ENCODE measurements at regions not wholly inside any gene's neighbourhood (a gene's known extent, or its start where the extent isn't known, plus 50 kb on each side); places are given as distances from the start of the nearest gene placed in this dataset.
"Not testable (repeated sequence)": the region's sequence is repeated elsewhere in the genome, so short reads cannot be mapped to it uniquely, and the experiment has no call there.

- not testable (repeated sequence) for DNase-seq (ENCODE audit: low read depth in 2 of 2)
These were observed 66.2 kb upstream of the PAPPA2 start for GRCh38 chr1:176396604-176397395.

GRCh38 chr1:176391621-176392020 lies 71.4 kb upstream of the PAPPA2 start:
- DNase-seq (ENCODE audit: low read depth in 2 of 2), result no peak

GRCh38 chr1:176384841-176385240 lies 78.1 kb upstream of the PAPPA2 start:
- DNase-seq (ENCODE audit: low read depth in 2 of 2), result no peak

GRCh38 chr1:176382163-176382562 lies 80.8 kb upstream of the PAPPA2 start:
- no peak for DNase-seq (ENCODE audit: low read depth in 2 of 2)

GRCh38 chr1:176379626-176380339 lies 83.2 kb upstream of the PAPPA2 start:
- DNase-seq (ENCODE audit: low read depth in 2 of 2), result no peak

GRCh38 chr1:176374967-176375569 lies 87.9 kb upstream of the PAPPA2 start:
- peak; percentile 14 to 33 for DNase-seq (ENCODE audit: low read depth in 2 of 2)

- DNase-seq (ENCODE audit: low read depth in 2 of 2), result no peak
These were observed 98.6 kb upstream of the PAPPA2 start for GRCh38 chr1:176364236-176364905.

- not testable (repeated sequence) for DNase-seq (ENCODE audit: low read depth in 2 of 2)
These were observed 113.8 kb upstream of the PAPPA2 start for GRCh38 chr1:176349135-176349715.

- DNase-seq (ENCODE audit: low read depth in 2 of 2), result no peak
These were observed 121.3 kb upstream of the PAPPA2 start for GRCh38 chr1:176341656-176342055.

GRCh38 chr1:176338877-176339276 lies 124.1 kb upstream of the PAPPA2 start:
- DNase-seq (ENCODE audit: low read depth in 2 of 2), result no peak

GRCh38 chr1:176330782-176331181 lies 123.7 kb upstream of the COP1 start:
- no peak for DNase-seq (ENCODE audit: low read depth in 2 of 2)

- no peak for DNase-seq (ENCODE audit: low read depth in 2 of 2)
These were observed 118.6 kb upstream of the COP1 start for GRCh38 chr1:176325664-176326063.

GRCh38 chr1:176323472-176323871 lies 116.4 kb upstream of the COP1 start:
- no peak for DNase-seq (ENCODE audit: low read depth in 2 of 2)

- no peak for DNase-seq (ENCODE audit: low read depth in 2 of 2)
These were observed 108.6 kb upstream of the COP1 start for GRCh38 chr1:176315519-176316220.

GRCh38 chr1:176296602-176297001 lies 89.5 kb upstream of the COP1 start:
- DNase-seq (ENCODE audit: low read depth in 2 of 2), result not testable (repeated sequence)

GRCh38 chr1:176285996-176286395 lies 78.9 kb upstream of the COP1 start:
- no peak for DNase-seq (ENCODE audit: low read depth in 2 of 2)

GRCh38 chr1:176271572-176271971 lies 64.5 kb upstream of the COP1 start:
- DNase-seq (ENCODE audit: low read depth in 2 of 2), result no peak

Data from stimulated activated CD8-positive, alpha-beta memory T cell treated with anti-CD3 and anti-CD28 coated beads, Interleukin-15, amount 100 ng/mL, for 48 hours (primary cell).